Stomach (tissue), 4 donors: ENCODE measurements at regions not wholly inside any gene's neighbourhood (a gene's known extent, or its start where the extent isn't known, plus 50 kb on each side); places are given as distances from the start of the nearest gene placed in this dataset.

Experiments
- EP300 ChIP-seq: sonication (generic); formaldehyde crosslinking; IDR thresholded peaks from one replicate; pipeline ENCODE4 v1.6.1; 2017; ENCODE audit warnings: antibody characterized with exemption
- POLR2A ChIP-seq, 4 donors: fragments of 450-650 bp; IDR thresholded peaks; one replicate each; pipeline ENCODE4 v1.6.1; 2016; ENCODE audit warnings: antibody characterized with exemption in 4 of 4, control low read depth in 2 of 4, mild to moderate bottlenecking in 1 of 4, moderate library complexity in 1 of 4
- POLR2AphosphoS5 ChIP-seq, 3 donors: sonication (generic); formaldehyde crosslinking; IDR thresholded peaks; one replicate each; pipeline ENCODE4 v1.6.1; 2016; ENCODE audit warnings: antibody characterized with exemption in 3 of 3
- TF ChIP-seq, protein P1 (sequence below), 7 experiments: fragments of 450-650 bp in 4 of 7; fragments of 200-600 bp in 3 of 7; sonication (generic) in 3 of 7; IDR thresholded peaks; one replicate each; pipeline ENCODE4 v1.5.1; 2016 to 2019; ENCODE audit warnings: antibody characterized with exemption in 7 of 7, control low read depth in 2 of 7, mild to moderate bottlenecking in 1 of 7

GRCh38 chr13:83167203-83167602, 715.1 kb downstream of the SLITRK1 start:
- TF ChIP-seq, protein P1, sequence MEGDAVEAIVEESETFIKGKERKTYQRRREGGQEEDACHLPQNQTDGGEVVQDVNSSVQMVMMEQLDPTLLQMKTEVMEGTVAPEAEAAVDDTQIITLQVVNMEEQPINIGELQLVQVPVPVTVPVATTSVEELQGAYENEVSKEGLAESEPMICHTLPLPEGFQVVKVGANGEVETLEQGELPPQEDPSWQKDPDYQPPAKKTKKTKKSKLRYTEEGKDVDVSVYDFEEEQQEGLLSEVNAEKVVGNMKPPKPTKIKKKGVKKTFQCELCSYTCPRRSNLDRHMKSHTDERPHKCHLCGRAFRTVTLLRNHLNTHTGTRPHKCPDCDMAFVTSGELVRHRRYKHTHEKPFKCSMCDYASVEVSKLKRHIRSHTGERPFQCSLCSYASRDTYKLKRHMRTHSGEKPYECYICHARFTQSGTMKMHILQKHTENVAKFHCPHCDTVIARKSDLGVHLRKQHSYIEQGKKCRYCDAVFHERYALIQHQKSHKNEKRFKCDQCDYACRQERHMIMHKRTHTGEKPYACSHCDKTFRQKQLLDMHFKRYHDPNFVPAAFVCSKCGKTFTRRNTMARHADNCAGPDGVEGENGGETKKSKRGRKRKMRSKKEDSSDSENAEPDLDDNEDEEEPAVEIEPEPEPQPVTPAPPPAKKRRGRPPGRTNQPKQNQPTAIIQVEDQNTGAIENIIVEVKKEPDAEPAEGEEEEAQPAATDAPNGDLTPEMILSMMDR (IDR thresholded peaks at IDR 0.05): no peak
- TF ChIP-seq POLR2A (IDR thresholded peaks at IDR 0.05) (no peak), POLR2AphosphoS5 (IDR thresholded peaks at IDR 0.05) (no peak), EP300 (no peak)
